ENCODE measurements at regions not wholly inside any gene's neighbourhood (a gene's known extent, or its start where the extent isn't known, plus 50 kb on each side); places are given as distances from the start of the nearest gene placed in this dataset.

DNA sequence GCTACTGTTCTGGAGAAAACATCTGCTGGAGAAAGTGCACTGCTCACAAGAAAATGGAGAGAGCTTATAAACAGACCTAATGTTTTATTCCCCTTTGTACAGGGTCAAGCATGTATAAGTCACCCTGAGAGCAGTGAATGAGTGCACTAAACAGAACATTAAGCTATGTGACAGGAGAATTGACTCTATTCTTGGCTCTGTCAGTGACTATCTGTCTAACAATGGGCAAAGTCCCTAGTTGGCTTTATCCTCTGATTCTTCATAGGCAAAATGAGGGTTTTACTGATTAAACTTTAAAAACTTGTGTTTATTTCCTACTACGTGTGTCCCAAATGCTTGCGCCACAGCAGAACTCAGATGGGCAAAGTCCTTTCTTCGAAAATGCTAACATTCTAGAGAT lies 655.1 kb upstream of the SLC39A10 start:
- intact Hi-C loops (cut with micrococcal nuclease): no loop called here
- CTCF ChIA-PET: no interaction called here
- no peaks in the 10 kb centered on the region for H3K36me3 Mint-ChIP-seq (ENCODE audit: low read depth)
- H3K27ac Mint-ChIP-seq: no peak overlapping the region
- no peaks in the 10 kb centered on the region for H3K9me3 Mint-ChIP-seq
- no peak overlapping the region for H3K4me3 Mint-ChIP-seq
- DNase-seq: no peak
- H3K4me1 Mint-ChIP-seq (ENCODE audit: low read depth): no peaks in the 10 kb centered on the region
- H3K27me3 Mint-ChIP-seq (ENCODE audit: low read depth): no peaks in the 10 kb centered on the region

DNA sequence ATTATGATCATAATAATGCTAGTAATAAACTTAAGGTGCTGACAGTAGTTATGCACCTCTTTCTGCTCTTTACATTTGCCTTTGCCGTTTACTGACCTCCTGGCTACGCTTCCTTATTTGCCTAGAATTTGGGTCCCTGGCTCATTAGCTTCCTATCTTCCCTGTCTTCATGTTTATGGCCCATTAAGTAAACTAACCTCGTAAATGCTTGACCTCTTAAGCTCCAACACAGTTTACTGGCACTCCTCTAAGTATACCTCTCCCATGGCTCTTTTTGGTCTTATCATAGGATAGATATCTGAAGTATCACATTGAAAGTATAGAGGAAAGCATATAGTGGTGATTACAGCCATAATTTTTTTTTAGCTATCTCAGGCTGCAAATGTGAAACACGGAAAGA lies 657.3 kb upstream of the SLC39A10 start:
- H3K27me3 Mint-ChIP-seq (ENCODE audit: low read depth): no peaks in the 10 kb centered on the region
- no peaks in the 10 kb centered on the region for H3K9me3 Mint-ChIP-seq
- no peak overlapping the region for H3K27ac Mint-ChIP-seq
- CTCF ChIA-PET: no interaction called here
- no peaks in the 10 kb centered on the region for H3K4me1 Mint-ChIP-seq (ENCODE audit: low read depth)
- intact Hi-C loops (cut with micrococcal nuclease): no loop called here
- no peaks in the 10 kb centered on the region for H3K36me3 Mint-ChIP-seq (ENCODE audit: low read depth)
- no peak for DNase-seq
- no peak overlapping the region for H3K4me3 Mint-ChIP-seq

DNA sequence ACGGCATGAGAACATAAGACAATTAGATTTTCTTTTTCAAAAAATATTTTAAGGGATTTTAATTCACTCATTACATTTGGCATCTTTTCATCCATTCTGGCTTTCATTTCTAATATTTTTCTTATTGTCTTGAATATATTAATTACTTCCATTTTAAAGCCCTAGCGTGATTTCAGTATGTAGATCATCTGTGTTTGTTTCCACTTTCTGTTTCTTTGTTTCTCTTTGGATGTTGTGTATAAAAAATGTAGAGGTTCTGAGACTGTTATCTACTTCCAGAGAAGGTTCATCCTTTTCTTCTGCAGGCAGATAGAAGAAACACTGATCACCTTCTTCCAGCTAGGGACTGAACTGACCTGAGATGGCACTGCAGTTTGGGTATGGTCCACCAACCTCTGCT lies 664.4 kb upstream of the SLC39A10 start:
- Mint-ChIP-seq H3K36me3 (ENCODE audit: low read depth) (no peaks in the 10 kb centered on the region), H3K9me3 (no peaks in the 10 kb centered on the region), H3K27me3 (ENCODE audit: low read depth) (no peaks in the 10 kb centered on the region), H3K4me3 (no peak overlapping the region), H3K27ac (no peak overlapping the region), H3K4me1 (ENCODE audit: low read depth) (no peaks in the 10 kb centered on the region)
- intact Hi-C loops (cut with micrococcal nuclease): no loop called here
- DNase-seq: no peak
- CTCF ChIA-PET: interaction anchor here (0.7 kb wide), 1 partner anchor 128 kb away, joined by 3 read pairs; no protein-coding TSS in a partner anchor

DNA sequence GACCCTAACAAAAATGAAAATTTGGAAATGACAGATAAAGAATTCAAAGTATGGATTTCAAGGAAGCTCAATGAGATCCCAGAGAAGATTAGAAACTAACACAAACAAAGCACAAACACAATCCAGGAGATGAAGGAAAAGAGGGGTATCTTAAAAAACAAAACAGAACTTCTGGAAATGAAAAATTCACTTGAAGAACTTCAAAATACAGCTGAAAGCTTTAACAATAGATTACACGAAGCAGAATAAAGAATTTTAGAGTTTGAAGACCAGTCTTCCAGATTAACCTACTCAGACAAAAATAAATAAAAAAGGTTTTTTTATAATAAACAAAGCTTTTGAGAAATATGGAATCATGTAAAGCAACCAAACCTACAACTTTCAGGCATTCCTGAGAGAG lies 671.8 kb upstream of the SLC39A10 start:
- no peaks in the 10 kb centered on the region for H3K27me3 Mint-ChIP-seq (ENCODE audit: low read depth)
- CTCF ChIA-PET: no interaction called here
- peaks cover 2% of the 10 kb centered on the region for H3K36me3 Mint-ChIP-seq (ENCODE audit: low read depth)
- no peak overlapping the region for H3K27ac Mint-ChIP-seq
- H3K9me3 Mint-ChIP-seq: peaks cover 27% of the 10 kb centered on the region
- H3K4me3 Mint-ChIP-seq: no peak overlapping the region
- no peaks in the 10 kb centered on the region for H3K4me1 Mint-ChIP-seq (ENCODE audit: low read depth)
- intact Hi-C loops (cut with micrococcal nuclease): no loop called here
- DNase-seq: no peak

DNA sequence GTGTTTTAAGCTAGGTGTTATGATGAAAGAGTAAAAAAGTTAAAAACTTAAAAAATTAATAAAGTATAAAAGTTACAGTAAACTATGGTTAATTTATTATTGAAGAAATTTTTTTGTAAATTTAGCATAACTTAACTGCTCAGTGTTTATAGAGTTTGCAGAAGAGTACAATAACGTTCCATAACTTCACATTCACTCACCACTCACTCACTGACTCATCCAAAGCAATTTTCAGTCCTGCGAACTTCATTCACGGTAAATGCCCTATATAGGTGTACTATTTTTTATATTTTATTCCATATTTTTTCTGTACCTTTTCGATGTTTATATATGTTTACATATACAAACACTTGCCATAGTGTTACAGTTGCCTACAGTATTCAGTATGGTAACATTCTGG lies 694.8 kb upstream of the SLC39A10 start:
- Mint-ChIP-seq H3K9me3 (peaks cover 23% of the 10 kb centered on the region), H3K27me3 (ENCODE audit: low read depth) (no peaks in the 10 kb centered on the region), H3K36me3 (ENCODE audit: low read depth) (peaks cover 2% of the 10 kb centered on the region), H3K4me1 (ENCODE audit: low read depth) (no peaks in the 10 kb centered on the region), H3K27ac (no peak overlapping the region), H3K4me3 (no peak overlapping the region)
- DNase-seq: no peak
- CTCF ChIA-PET: no interaction called here
- intact Hi-C loops (cut with micrococcal nuclease): no loop called here

DNA sequence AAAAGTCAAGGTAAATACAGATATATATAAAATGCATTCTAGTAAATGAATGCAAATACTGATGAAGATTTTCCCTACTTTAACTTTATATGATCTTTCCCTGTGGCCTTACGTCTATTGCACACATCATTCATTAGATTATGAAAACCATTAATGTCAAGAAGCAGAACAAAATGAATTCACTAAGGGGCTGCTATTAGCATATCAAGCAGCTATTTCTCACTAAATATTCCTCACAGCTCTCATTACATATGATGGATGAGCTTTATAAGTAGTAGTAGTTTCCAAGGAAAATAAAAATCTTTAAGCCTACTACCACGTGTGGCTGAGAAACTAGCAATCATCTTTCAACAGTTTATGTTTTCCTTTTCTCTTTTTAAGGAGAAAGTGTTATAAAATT lies 702.8 kb upstream of the SLC39A10 start:
- Mint-ChIP-seq H3K9me3 (peaks cover 5% of the 10 kb centered on the region), H3K27ac (no peak overlapping the region), H3K36me3 (ENCODE audit: low read depth) (peaks cover 2% of the 10 kb centered on the region), H3K4me1 (ENCODE audit: low read depth) (no peaks in the 10 kb centered on the region), H3K4me3 (no peak overlapping the region), H3K27me3 (ENCODE audit: low read depth) (peaks cover 2% of the 10 kb centered on the region)
- intact Hi-C loops (cut with micrococcal nuclease): no loop called here
- no peak for DNase-seq
- CTCF ChIA-PET: no interaction called here

DNA sequence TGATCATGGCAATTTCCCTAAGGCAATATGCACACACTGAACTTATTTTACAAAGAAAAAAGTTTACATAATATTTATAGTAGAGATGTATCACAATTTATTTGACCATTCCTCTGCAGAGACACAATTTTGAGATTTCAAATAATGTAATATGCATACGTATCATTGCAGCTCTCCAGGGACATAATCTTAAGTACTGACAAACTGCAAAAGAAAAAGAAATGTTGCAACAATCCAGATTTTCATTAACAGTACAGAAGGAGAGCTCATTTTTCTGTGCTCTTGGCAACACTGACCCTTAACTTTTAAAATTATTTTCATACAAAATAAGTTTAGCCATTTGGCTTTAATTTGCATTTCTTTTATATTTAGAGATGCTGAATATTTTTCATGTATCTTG lies 710.2 kb upstream of the SLC39A10 start:
- Mint-ChIP-seq H3K27ac (no peak overlapping the region), H3K36me3 (ENCODE audit: low read depth) (no peaks in the 10 kb centered on the region), H3K9me3 (no peaks in the 10 kb centered on the region), H3K27me3 (ENCODE audit: low read depth) (no peaks in the 10 kb centered on the region), H3K4me3 (no peak overlapping the region), H3K4me1 (ENCODE audit: low read depth) (no peaks in the 10 kb centered on the region)
- intact Hi-C loops (cut with micrococcal nuclease): no loop called here
- DNase-seq: no peak
- CTCF ChIA-PET: no interaction called here

DNA sequence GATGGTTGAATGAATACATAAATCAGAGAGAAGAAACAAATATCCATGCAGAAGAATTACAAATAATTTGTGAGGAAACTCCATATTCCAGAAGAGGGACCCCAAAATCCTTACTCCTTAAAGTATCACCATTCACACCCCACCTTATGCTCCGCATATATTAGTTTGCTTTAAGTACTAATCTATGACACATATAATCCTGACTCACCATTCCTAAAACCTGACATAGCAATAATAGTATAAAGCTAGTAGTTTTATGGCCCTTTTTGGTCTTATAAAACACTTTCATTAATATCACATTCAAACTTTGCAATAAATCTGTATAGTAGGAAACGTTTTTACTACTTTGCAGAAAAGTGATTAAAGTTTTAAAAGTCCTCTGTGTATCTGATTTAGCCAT lies 719.0 kb upstream of the SLC39A10 start:
- Mint-ChIP-seq H3K36me3 (ENCODE audit: low read depth) (no peaks in the 10 kb centered on the region), H3K9me3 (peaks cover 1% of the 10 kb centered on the region), H3K27ac (no peak overlapping the region), H3K27me3 (ENCODE audit: low read depth) (no peaks in the 10 kb centered on the region), H3K4me1 (ENCODE audit: low read depth) (no peaks in the 10 kb centered on the region), H3K4me3 (no peak overlapping the region)
- CTCF ChIA-PET: no interaction called here
- intact Hi-C loops (cut with micrococcal nuclease): no loop called here
- DNase-seq: no peak

DNA sequence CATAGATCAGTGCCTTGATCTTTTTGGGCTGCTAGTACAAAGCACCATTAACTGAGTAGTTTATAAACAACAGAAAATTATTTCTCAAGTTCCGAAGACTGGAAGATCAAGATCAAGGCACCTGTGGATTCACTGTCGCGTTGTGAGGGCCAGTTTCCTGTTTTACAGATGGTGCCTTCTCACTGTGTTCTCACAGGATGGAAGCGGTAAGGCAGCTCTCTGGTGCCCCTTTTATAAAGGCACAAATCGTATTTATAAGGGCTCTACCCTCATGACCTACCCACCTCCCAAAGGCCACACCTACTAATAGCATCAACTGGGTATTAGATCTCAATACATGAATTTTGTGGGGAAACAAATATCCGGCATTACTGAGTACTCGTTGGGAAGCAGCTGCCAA lies 729.5 kb upstream of the SLC39A10 start:
- Mint-ChIP-seq H3K27ac (no peak overlapping the region), H3K9me3 (no peaks in the 10 kb centered on the region), H3K36me3 (ENCODE audit: low read depth) (no peaks in the 10 kb centered on the region), H3K4me3 (no peak overlapping the region), H3K27me3 (ENCODE audit: low read depth) (no peaks in the 10 kb centered on the region), H3K4me1 (ENCODE audit: low read depth) (no peaks in the 10 kb centered on the region)
- CTCF ChIA-PET: no interaction called here
- intact Hi-C loops (cut with micrococcal nuclease): no loop called here
- no peak for DNase-seq

DNA sequence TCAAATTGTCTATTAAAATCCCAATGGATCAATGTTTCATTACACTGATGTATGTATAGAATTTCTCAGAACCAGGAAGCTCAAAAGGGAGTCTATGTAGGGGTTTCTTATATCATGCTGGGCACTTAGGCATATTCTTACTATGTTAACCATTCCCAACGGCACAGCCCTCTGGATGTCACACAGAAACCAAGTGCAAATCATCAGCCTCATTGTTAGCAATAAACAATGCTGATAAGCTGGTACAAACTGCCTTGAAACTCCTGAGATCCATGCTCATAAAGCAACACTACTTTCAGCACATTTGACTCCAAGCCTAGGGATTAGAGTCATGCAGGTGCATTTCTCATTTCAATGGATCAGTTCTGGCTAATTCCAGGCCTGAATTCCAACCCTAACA lies 730.2 kb upstream of the SLC39A10 start:
- intact Hi-C loops (cut with micrococcal nuclease): no loop called here
- no peaks in the 10 kb centered on the region for H3K27me3 Mint-ChIP-seq (ENCODE audit: low read depth)
- no peaks in the 10 kb centered on the region for H3K9me3 Mint-ChIP-seq
- H3K27ac Mint-ChIP-seq: no peak overlapping the region
- no peak for DNase-seq
- no peaks in the 10 kb centered on the region for H3K36me3 Mint-ChIP-seq (ENCODE audit: low read depth)
- CTCF ChIA-PET: no interaction called here
- H3K4me1 Mint-ChIP-seq (ENCODE audit: low read depth): no peaks in the 10 kb centered on the region
- H3K4me3 Mint-ChIP-seq: no peak overlapping the region

DNA sequence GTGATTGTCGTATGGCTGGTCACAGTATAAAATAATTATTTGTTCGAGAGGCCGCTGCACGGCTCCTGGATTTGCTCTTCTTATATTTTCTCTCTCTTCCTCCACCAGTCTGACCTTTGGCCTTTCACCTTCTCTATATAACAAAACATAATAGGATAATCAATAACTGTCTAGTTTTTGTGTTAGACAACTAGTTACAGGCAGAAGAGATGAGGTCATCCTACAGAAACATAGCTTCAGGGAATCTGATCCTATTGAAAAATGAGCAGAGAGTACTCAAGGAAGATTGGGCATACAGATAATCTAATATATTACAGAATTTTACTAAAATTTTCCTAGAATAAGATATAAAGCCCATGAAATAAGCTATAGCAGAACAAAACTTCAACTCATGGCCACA lies 731.3 kb upstream of the SLC39A10 start:
- CTCF ChIA-PET: no interaction called here
- no peaks in the 10 kb centered on the region for H3K36me3 Mint-ChIP-seq (ENCODE audit: low read depth)
- H3K27ac Mint-ChIP-seq: no peak overlapping the region
- H3K4me1 Mint-ChIP-seq (ENCODE audit: low read depth): no peaks in the 10 kb centered on the region
- intact Hi-C loops (cut with micrococcal nuclease): no loop called here
- no peaks in the 10 kb centered on the region for H3K27me3 Mint-ChIP-seq (ENCODE audit: low read depth)
- DNase-seq: no peak
- H3K9me3 Mint-ChIP-seq: no peaks in the 10 kb centered on the region
- no peak overlapping the region for H3K4me3 Mint-ChIP-seq

DNA sequence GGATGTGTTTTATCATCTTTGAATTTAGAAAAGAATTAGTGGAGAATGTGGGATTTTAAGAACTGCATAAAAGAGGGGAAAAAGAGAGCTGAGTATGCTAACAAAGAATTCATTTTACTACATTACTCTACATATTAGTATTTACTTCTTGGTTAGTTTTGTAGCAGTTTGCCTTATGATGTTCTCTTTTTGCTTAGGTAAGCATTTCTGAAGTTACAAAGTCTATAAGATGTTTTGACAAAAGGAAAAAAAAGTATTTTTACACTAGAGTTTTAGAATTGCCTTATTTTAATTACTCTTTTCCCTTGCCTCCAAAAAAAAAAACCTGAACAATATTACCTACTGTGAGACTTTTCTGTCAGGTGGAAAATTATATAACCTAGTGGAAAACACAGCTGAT lies 739.5 kb upstream of the SLC39A10 start:
- intact Hi-C loops (cut with micrococcal nuclease): no loop called here
- no peak overlapping the region for H3K27ac Mint-ChIP-seq
- H3K27me3 Mint-ChIP-seq (ENCODE audit: low read depth): no peaks in the 10 kb centered on the region
- CTCF ChIA-PET: no interaction called here
- H3K36me3 Mint-ChIP-seq (ENCODE audit: low read depth): no peaks in the 10 kb centered on the region
- no peak for DNase-seq
- no peaks in the 10 kb centered on the region for H3K4me1 Mint-ChIP-seq (ENCODE audit: low read depth)
- H3K4me3 Mint-ChIP-seq: no peak overlapping the region
- H3K9me3 Mint-ChIP-seq: no peaks in the 10 kb centered on the region

DNA sequence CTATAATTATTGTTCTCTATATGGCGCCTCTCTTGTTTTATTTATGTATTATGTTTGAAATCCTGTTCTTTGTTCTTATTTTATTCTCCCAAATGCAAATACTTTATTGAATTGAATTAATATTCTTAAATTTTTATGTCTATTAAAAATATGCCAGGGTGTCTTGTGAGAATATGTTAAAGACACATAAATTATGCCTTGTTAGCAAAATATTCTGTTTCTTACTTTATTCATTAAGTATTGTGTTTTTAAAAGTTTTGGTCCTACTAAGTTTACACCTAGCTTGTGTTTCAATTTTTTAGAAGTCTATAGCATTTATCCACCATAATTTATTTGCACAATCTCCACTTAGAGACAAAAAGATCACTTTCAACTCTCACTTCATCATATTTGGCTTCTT lies 741.5 kb upstream of the SLC39A10 start:
- Mint-ChIP-seq H3K4me1 (ENCODE audit: low read depth) (no peaks in the 10 kb centered on the region), H3K4me3 (no peak overlapping the region), H3K36me3 (ENCODE audit: low read depth) (no peaks in the 10 kb centered on the region), H3K9me3 (no peaks in the 10 kb centered on the region), H3K27me3 (ENCODE audit: low read depth) (no peaks in the 10 kb centered on the region), H3K27ac (no peak overlapping the region)
- intact Hi-C loops (cut with micrococcal nuclease): no loop called here
- DNase-seq: no peak
- CTCF ChIA-PET: no interaction called here

DNA sequence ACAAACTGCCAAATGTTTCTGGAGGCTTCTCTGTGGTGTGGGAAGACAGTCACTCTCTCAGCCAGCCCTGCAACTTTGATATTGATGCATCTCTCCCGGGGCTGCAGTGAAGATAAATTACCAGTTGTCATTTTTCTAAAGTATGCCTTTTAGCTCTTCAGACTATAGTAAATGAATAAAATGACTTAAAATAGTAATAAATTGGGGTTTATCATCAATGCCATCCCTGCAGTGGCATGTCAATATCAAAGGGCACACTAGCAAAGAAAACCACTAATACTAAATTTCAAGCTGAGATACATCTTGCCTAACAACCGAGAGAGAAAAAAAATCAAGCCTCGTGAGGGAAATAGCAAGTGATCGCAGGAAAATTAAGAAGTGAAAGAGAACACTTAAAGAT lies 749.5 kb upstream of the SLC39A10 start:
- Mint-ChIP-seq H3K27me3 (ENCODE audit: low read depth) (no peaks in the 10 kb centered on the region), H3K9me3 (no peaks in the 10 kb centered on the region), H3K4me3 (no peak overlapping the region), H3K36me3 (ENCODE audit: low read depth) (no peaks in the 10 kb centered on the region), H3K27ac (no peak overlapping the region), H3K4me1 (ENCODE audit: low read depth) (no peaks in the 10 kb centered on the region)
- CTCF ChIA-PET: no interaction called here
- intact Hi-C loops (cut with micrococcal nuclease): no loop called here
- DNase-seq: no peak

All from activated naive CD4-positive, alpha-beta T cell treated with anti-CD3 and anti-CD28 coated beads for 36 hours (primary cell).